H1 (cell line): ENCODE measurements at regions not wholly inside any gene's neighbourhood (a gene's known extent, or its start where the extent isn't known, plus 50 kb on each side); places are given as distances from the start of the nearest gene placed in this dataset.
A peak's percentile ranks its signal among the peaks of the same experiment; 100 is the strongest.

Source experiments
- CTCF ChIA-PET: fragments of 300-600 bp; sonication (Branson Sonifier 250); formaldehyde crosslinking; loops from one replicate; lab custom pipeline; 2021; ENCODE audit not compliant: partially characterized antibody; lab: Charles Lee
- POLR2A ChIA-PET: fragments of 300-600 bp; sonication (Branson Sonifier 250); formaldehyde crosslinking; loops from one replicate; lab custom pipeline; 2021; ENCODE audit warnings: inconsistent platforms; ENCODE audit not compliant: partially characterized antibody; lab: Charles Lee
- DNase-seq, 2 experiments: peaks; one replicate each; pipeline versions ENCODE4 v3.0.0 to v3.0.0-alpha.2; 2010 to 2022; ENCODE audit warnings: low spot score in 2 of 2, low read depth in 1 of 2, mixed read lengths in 1 of 2
- FAIRE-seq: peaks from 2 replicates; lab custom pipeline; 2011; peaks lifted over from hg19 to GRCh38; lab: Jason Lieb, UNC
- H2AFZ ChIP-seq: 2 replicates; pipeline ENCODE4 v1.8.1; 2012; ENCODE audit warnings: low read length, inconsistent platforms
- H2AK5ac ChIP-seq: 2 replicates; pipeline ENCODE4 v1.6.1; 2013; ENCODE audit warnings: low read depth, low read length
- H2BK120ac ChIP-seq: replicated peaks from 2 replicates; pipeline ENCODE3; 2013; ENCODE audit warnings: low read depth, low read length, inconsistent platforms
- H2BK12ac ChIP-seq: 2 replicates; pipeline ENCODE4 v1.6.1; 2013; ENCODE audit warnings: low read depth, low read length
- H2BK15ac ChIP-seq: 2 replicates; pipeline ENCODE4 v1.6.1; 2013; ENCODE audit warnings: low read length
- H2BK20ac ChIP-seq: 2 replicates; pipeline ENCODE4 v1.6.1; 2013; ENCODE audit warnings: low read length
- H2BK5ac ChIP-seq: 2 replicates; pipeline ENCODE4 v1.6.1; 2013; ENCODE audit warnings: low read depth, low read length
- H3K14ac ChIP-seq: 2 replicates; pipeline ENCODE4 v1.6.1; 2013; ENCODE audit warnings: inconsistent platforms; ENCODE audit not compliant: insufficient read length
- H3K18ac ChIP-seq: 2 replicates; pipeline ENCODE4 v1.6.1; 2013; ENCODE audit warnings: low read length; ENCODE audit errors: extremely low read depth
- H3K23ac ChIP-seq: 2 replicates; pipeline ENCODE4 v1.6.1; 2013; ENCODE audit warnings: inconsistent platforms; ENCODE audit not compliant: insufficient read length
- H3K23me2 ChIP-seq: 2 replicates; pipeline ENCODE4 v1.6.1; 2013; ENCODE audit warnings: low read depth, low read length
- H3K27ac ChIP-seq: 2 replicates; pipeline ENCODE4 v1.6.1; 2011; ENCODE audit warnings: low read depth, low read length, inconsistent platforms
- H3K27me3 ChIP-seq, 4 experiments: replicated peaks in 1 of 4; 1 replicate in 1 of 4; 2 replicates in 3 of 4; pipeline versions ENCODE4 v1.6.1 to v1.8.1; 2011 to 2013; ENCODE audit warnings: low read length in 3 of 4, mild to moderate bottlenecking in 3 of 4, inconsistent platforms in 2 of 4, mixed read lengths in 2 of 4, moderate library complexity in 1 of 4; ENCODE audit not compliant: control insufficient read depth in 3 of 4, insufficient read depth in 3 of 4; ENCODE audit errors: extremely low read depth in 1 of 4
- H3K36me3 ChIP-seq, 4 experiments: 2 replicates each; pipeline versions ENCODE4 v1.6.1 to v1.8.1; 2011 to 2013; ENCODE audit warnings: mild to moderate bottlenecking in 4 of 4, low read length in 3 of 4, moderate library complexity in 2 of 4, control low read depth in 1 of 4, inconsistent platforms in 1 of 4; ENCODE audit not compliant: insufficient read depth in 4 of 4, control insufficient read depth in 2 of 4
- H3K4ac ChIP-seq: replicated peaks from 2 replicates; pipeline ENCODE3; 2013; ENCODE audit warnings: low read length, low read depth, mixed read lengths, inconsistent platforms; ENCODE audit not compliant: insufficient read length
- H3K4me1 ChIP-seq, 4 experiments: replicated peaks in 1 of 4; 1 replicate in 1 of 4; 2 replicates in 3 of 4; pipeline versions ENCODE4 v1.6.1 to v1.8.1; 2011 to 2013; ENCODE audit warnings: low read length in 3 of 4, inconsistent platforms in 2 of 4, mixed read lengths in 1 of 4; ENCODE audit not compliant: insufficient read depth in 4 of 4, control insufficient read depth in 3 of 4
- H3K4me2 ChIP-seq, 2 experiments: 2 replicates each; pipeline versions ENCODE4 v1.6.1 to v1.8.1; 2011 to 2013; ENCODE audit warnings: low read depth in 2 of 2, low read length in 2 of 2, control low read depth in 1 of 2, inconsistent platforms in 1 of 2, mild to moderate bottlenecking in 1 of 2; ENCODE audit not compliant: insufficient read depth in 1 of 2
- H3K4me3 ChIP-seq, 4 experiments: fragments of 200-600, 300-600 bp in 1 of 4; sonication (generic), shearing (Covaris generic), sonication (Bioruptor Twin) in 1 of 4; 2 replicates each; pipeline versions ENCODE4 v1.5.1 to v1.8.1; 2011 to 2016; ENCODE audit warnings: low read length in 4 of 4, low read depth in 3 of 4, control low read depth in 2 of 4, inconsistent platforms in 2 of 4, mild to moderate bottlenecking in 2 of 4, mixed read lengths in 1 of 4, moderate library complexity in 1 of 4; ENCODE audit not compliant: insufficient read depth in 2 of 4; ENCODE audit errors: extremely low read depth in 1 of 4
- H3K56ac ChIP-seq: replicated peaks from 2 replicates; pipeline ENCODE3; 2013; ENCODE audit warnings: low read depth, mild to moderate bottlenecking, mixed read lengths, low read length, inconsistent platforms; ENCODE audit not compliant: insufficient read length
- H3K79me1 ChIP-seq: 2 replicates; pipeline ENCODE4 v1.6.1; 2013; ENCODE audit warnings: low read depth, low read length, control low read depth
- H3K79me2 ChIP-seq, 2 experiments: 2 replicates each; pipeline versions ENCODE4 v1.6.1 to v1.8.1; 2012 to 2013; ENCODE audit warnings: low read length in 2 of 2, mild to moderate bottlenecking in 2 of 2, inconsistent platforms in 1 of 2; ENCODE audit not compliant: insufficient read depth in 2 of 2, control insufficient read depth in 1 of 2
- H3K9ac ChIP-seq, 4 experiments: replicated peaks in 1 of 4; 1 replicate in 1 of 4; 2 replicates in 3 of 4; pipeline versions ENCODE4 v1.6.1 to v1.8.1; 2011 to 2013; ENCODE audit warnings: low read depth in 3 of 4, low read length in 3 of 4, control low read depth in 2 of 4, mild to moderate bottlenecking in 2 of 4, moderate library complexity in 2 of 4, inconsistent platforms in 1 of 4; ENCODE audit errors: extremely low read depth in 1 of 4
- H3K9me3 ChIP-seq, 2 experiments: 2 replicates each; pipeline versions ENCODE4 v1.6.1 to v1.8.1; 2012 to 2013; ENCODE audit warnings: mild to moderate bottlenecking in 2 of 2, moderate library complexity in 2 of 2, control low read depth in 1 of 2, inconsistent platforms in 1 of 2, low read depth in 1 of 2, low read length in 1 of 2, mixed read lengths in 1 of 2; ENCODE audit not compliant: insufficient read depth in 2 of 2
- H4K20me1 ChIP-seq, 2 experiments: replicated peaks in 1 of 2; 2 replicates each; pipeline versions ENCODE3 to v1.8.1; 2011 to 2013; ENCODE audit warnings: inconsistent platforms in 2 of 2, low read length in 2 of 2, mild to moderate bottlenecking in 1 of 2; ENCODE audit not compliant: insufficient read depth in 2 of 2, control insufficient read depth in 1 of 2
- H4K5ac ChIP-seq: 2 replicates; pipeline ENCODE4 v1.6.1; 2013; ENCODE audit warnings: low read length, low read depth, mixed read lengths, inconsistent platforms; ENCODE audit not compliant: insufficient read length
- H4K8ac ChIP-seq: 2 replicates; pipeline ENCODE4 v1.8.0; 2013; ENCODE audit warnings: mild to moderate bottlenecking, moderate library complexity, low read length, inconsistent platforms; ENCODE audit not compliant: insufficient read depth; ENCODE audit errors: extremely low read depth
- H4K91ac ChIP-seq: replicated peaks from 2 replicates; pipeline ENCODE3; 2013; ENCODE audit warnings: low read length, mixed read lengths, inconsistent platforms; ENCODE audit not compliant: insufficient read length
- BRCA1 ChIP-seq: IDR thresholded peaks from 2 replicates; pipeline ENCODE4 v1.6.1; 2012; ENCODE audit warnings: low read depth, low read length, improper control_type of control experiment
- EGR1 ChIP-seq: IDR thresholded peaks from 2 replicates; pipeline ENCODE4 v1.6.1; 2011; ENCODE audit warnings: low read depth, low read length, borderline replicate concordance
- GABPA ChIP-seq: IDR thresholded peaks from 2 replicates; pipeline ENCODE4 v1.6.1; 2011; ENCODE audit warnings: mild to moderate bottlenecking, low read length, moderate library complexity, borderline replicate concordance; ENCODE audit not compliant: insufficient read depth
- JUND ChIP-seq: IDR thresholded peaks from 2 replicates; pipeline ENCODE4 v1.6.1; 2011; ENCODE audit warnings: mild to moderate bottlenecking, improper control_type of control experiment, low read length
- KDM1A ChIP-seq: fragments of 200-600, 300-600 bp; sonication (generic); IDR thresholded peaks from 2 replicates; pipeline ENCODE4 v1.7.1; 2016; ENCODE audit warnings: mild to moderate bottlenecking, low read length, borderline replicate concordance
- KDM4A ChIP-seq: IDR thresholded peaks from one replicate; pipeline ENCODE4 v1.7.1; 2012; ENCODE audit warnings: low read depth, mild to moderate bottlenecking, moderate library complexity, low read length, inconsistent platforms; ENCODE audit not compliant: severe bottlenecking
- MAX ChIP-seq: IDR thresholded peaks from 2 replicates; pipeline ENCODE4 v1.6.1; 2012; ENCODE audit warnings: inconsistent platforms
- NRF1 ChIP-seq: IDR thresholded peaks from 2 replicates; pipeline ENCODE4 v1.6.1; 2011; ENCODE audit warnings: mild to moderate bottlenecking, low read depth, low read length, improper control_type of control experiment
- RNF2 ChIP-seq: fragments of 200-900, 300-1000 bp; sonication (generic); IDR thresholded peaks from 2 replicates; pipeline ENCODE4 v1.7.1; 2016; ENCODE audit warnings: borderline replicate concordance, low read depth, mild to moderate bottlenecking, antibody characterized with exemption, low read length; ENCODE audit not compliant: poor library complexity, severe bottlenecking; ENCODE audit errors: missing control alignments
- SIN3A ChIP-seq, 2 experiments: IDR thresholded peaks in 1 of 2; conservative IDR thresholded peaks in 1 of 2; 2 replicates each; pipeline ENCODE4 v1.6.1; 2011 to 2012; ENCODE audit warnings: low read length in 2 of 2, improper control_type of control experiment in 1 of 2, low read depth in 1 of 2, mild to moderate bottlenecking in 1 of 2
- SIRT6 ChIP-seq: IDR thresholded peaks from one replicate; pipeline ENCODE4 v1.7.1; 2012; ENCODE audit warnings: low read length, inconsistent platforms
- SP1 ChIP-seq: IDR thresholded peaks from 2 replicates; pipeline ENCODE4 v1.6.1; 2011; ENCODE audit warnings: low read depth, low read length
- TCF12 ChIP-seq: IDR thresholded peaks from 2 replicates; pipeline ENCODE4 v1.6.1; 2011; ENCODE audit warnings: low read depth, mild to moderate bottlenecking, low read length
- WGBS, 2 experiments: shearing (Covaris generic) in 1 of 2; methylation state at CpG; one replicate each; pipeline versions ENCODE4 v1.1.6 to v1.1.7; 2013 to 2015; ENCODE audit warnings: low lambda C conversion rate in 2 of 2, mixed read lengths in 2 of 2, inconsistent platforms in 1 of 2, low coverage in 1 of 2, missing lambda C conversion rate in 1 of 2; ENCODE audit not compliant: insufficient replicate concordance in 2 of 2, insufficient coverage in 1 of 2, insufficient read length in 1 of 2; ENCODE audit errors: extremely low coverage in 1 of 2, missing lambda C conversion rate in 1 of 2; 5-methylcytosine and 5-hydroxymethylcytosine counted together

- no peak for FAIRE-seq
- no peak overlapping the region for H3K4ac ChIP-seq
- H4K5ac ChIP-seq = no peak overlapping the region
- no peaks in the 10 kb centered on the region for H3K23me2 ChIP-seq
- H2BK5ac ChIP-seq = no peak overlapping the region
- H3K56ac ChIP-seq = no peak overlapping the region
- 90% methylated on average over 2 of the region's 2 CpGs; no CpG with 5 or more reads in 1 of the 2 experiments for WGBS, 2 experiments
- H3K79me2 ChIP-seq = no peaks in the 10 kb centered on the region
- ChIA-PET POLR2A (no interaction called here), CTCF (interaction anchor here (2.4 kb wide), 1 partner anchor 99 kb away, joined by 12 read pairs; no protein-coding TSS in a partner anchor)
- 0 out of 7 replicates have a peak, but pooled peaks cover 0 to 3% (median 0%) of the 10 kb centered on the region in 4 experiments for H3K4me1 ChIP-seq
- no peak overlapping the region for H2BK120ac ChIP-seq
- no peak overlapping the region for H3K14ac ChIP-seq
- no peak overlapping the region for H3K18ac ChIP-seq
- DNase-seq = no peak
- H3K9me3 ChIP-seq = no peaks in the 10 kb centered on the region
- no peak overlapping the region for H3K4me3 ChIP-seq
- H4K91ac ChIP-seq = no peak overlapping the region
- H3K27me3 ChIP-seq = no peaks in the 10 kb centered on the region
- H2AK5ac ChIP-seq = no peak overlapping the region
- no peaks in the 10 kb centered on the region for H3K79me1 ChIP-seq
- H2AFZ ChIP-seq = 0 out of 2 replicates have a peak overlapping the region, but pooled peaks have one; percentile 11
- no peaks in the 10 kb centered on the region for H4K20me1 ChIP-seq
- H3K23ac ChIP-seq = no peak overlapping the region
- H3K9ac ChIP-seq = no peak overlapping the region
- H2BK20ac ChIP-seq = no peak overlapping the region
- H3K36me3 ChIP-seq = no peaks in the 10 kb centered on the region
- TF ChIP-seq GABPA = no peak
- TF ChIP-seq TCF12 = no peak
- TF ChIP-seq MAX = no peak
- no peak for TF ChIP-seq RNF2
- TF ChIP-seq SP1 = no peak
- TF ChIP-seq BRCA1 = no peak
- TF ChIP-seq EGR1 = no peak
- no peak for TF ChIP-seq KDM4A
- no peak for TF ChIP-seq NRF1
- no peak for TF ChIP-seq SIRT6
- no peak for TF ChIP-seq KDM1A
- no peak for TF ChIP-seq SIN3A (conservative IDR thresholded peaks at IDR 0.05 in 1 of 2, IDR thresholded peaks at IDR 0.05 in 1 of 2; ENCODE audit: low read depth in 1 of 2, low read length in 2 of 2)
- TF ChIP-seq JUND = no peak
- no peak overlapping the region for H2BK12ac ChIP-seq
- H4K8ac ChIP-seq = no peak overlapping the region
- H3K4me2 ChIP-seq = no peak overlapping the region
- H3K27ac ChIP-seq = no peak overlapping the region
- no peak overlapping the region for H2BK15ac ChIP-seq
Observed at GRCh38 chr14:82091097-82091496, 557.4 kb upstream of the SEL1L start.
